ENCODE measurements at regions not wholly inside any gene's neighbourhood (a gene's known extent, or its start where the extent isn't known, plus 50 kb on each side); places are given as distances from the start of the nearest gene placed in this dataset.

GRCh38 chr12:13734584-13735152, 246.7 kb downstream of the GRIN2B start:
- DNase-seq (ENCODE audit: low read depth in 2 of 2): no peak
- no peak overlapping the region for H3K4me3 ChIP-seq (replicated peaks in 1 of 2; ENCODE audit: low read depth in 2 of 2, low read length in 2 of 2)
- TF ChIP-seq CTCF (IDR thresholded peaks at IDR 0.05; ENCODE audit: low read depth, low read length): no peak

GRCh38 chr12:13727707-13728195, 253.7 kb downstream of the GRIN2B start:
- no peak for TF ChIP-seq CTCF (IDR thresholded peaks at IDR 0.05; ENCODE audit: low read depth, low read length)
- DNase-seq (ENCODE audit: low read depth in 2 of 2): no peak
- H3K4me3 ChIP-seq (replicated peaks in 1 of 2; ENCODE audit: low read depth in 2 of 2, low read length in 2 of 2): no peak overlapping the region

- DNase-seq (ENCODE audit: low read depth in 2 of 2): no peak
- H3K4me3 ChIP-seq (replicated peaks in 1 of 2; ENCODE audit: low read depth in 2 of 2, low read length in 2 of 2): no peak overlapping the region
- TF ChIP-seq CTCF (IDR thresholded peaks at IDR 0.05; ENCODE audit: low read depth, low read length): no peak
Observed at GRCh38 chr12:13725049-13725448, 256.4 kb downstream of the GRIN2B start.

GRCh38 chr12:13724136-13724535, 257.3 kb downstream of the GRIN2B start:
- H3K4me3 ChIP-seq (replicated peaks in 1 of 2; ENCODE audit: low read depth in 2 of 2, low read length in 2 of 2): no peak overlapping the region
- no peak for DNase-seq (ENCODE audit: low read depth in 2 of 2)
- TF ChIP-seq CTCF (IDR thresholded peaks at IDR 0.05; ENCODE audit: low read depth, low read length): no peak

GRCh38 chr12:13719986-13720385, 261.4 kb downstream of the GRIN2B start:
- TF ChIP-seq CTCF (IDR thresholded peaks at IDR 0.05; ENCODE audit: low read depth, low read length): no peak
- DNase-seq (ENCODE audit: low read depth in 2 of 2): no peak
- no peak overlapping the region for H3K4me3 ChIP-seq (replicated peaks in 1 of 2; ENCODE audit: low read depth in 2 of 2, low read length in 2 of 2)

GRCh38 chr12:13718271-13718670, 263.1 kb downstream of the GRIN2B start:
- DNase-seq (ENCODE audit: low read depth in 2 of 2): no peak
- no peak overlapping the region for H3K4me3 ChIP-seq (replicated peaks in 1 of 2; ENCODE audit: low read depth in 2 of 2, low read length in 2 of 2)
- no peak for TF ChIP-seq CTCF (IDR thresholded peaks at IDR 0.05; ENCODE audit: low read depth, low read length)

- H3K4me3 ChIP-seq (replicated peaks in 1 of 2; ENCODE audit: low read depth in 2 of 2, low read length in 2 of 2): no peak overlapping the region
- no peak for DNase-seq (ENCODE audit: low read depth in 2 of 2)
- no peak for TF ChIP-seq CTCF (IDR thresholded peaks at IDR 0.05; ENCODE audit: low read depth, low read length)
Observed at GRCh38 chr12:13716119-13716518, 265.3 kb downstream of the GRIN2B start.

Measured in cardiac fibroblast (primary cell).